Ovary (tissue), 3 donors: ENCODE measurements at regions not wholly inside any gene's neighbourhood (a gene's known extent, or its start where the extent isn't known, plus 50 kb on each side); places are given as distances from the start of the nearest gene placed in this dataset.

Source experiments
- CTCF ChIP-seq, 3 donors: fragments of 450-650 bp in 2 of 3; fragments of 200-600 bp in 1 of 3; IDR thresholded peaks; one replicate each; pipeline versions ENCODE4 v1.5.1 to v1.8.0; 2016 to 2022; ENCODE audit warnings: antibody characterized with exemption in 3 of 3, mild to moderate bottlenecking in 1 of 3
- EP300 ChIP-seq: sonication (generic); formaldehyde crosslinking; IDR thresholded peaks from one replicate; pipeline ENCODE4 v1.6.1; 2017; ENCODE audit warnings: antibody characterized with exemption
- donor health status: DM: no; HTN: no; CAD: no.

DNA sequence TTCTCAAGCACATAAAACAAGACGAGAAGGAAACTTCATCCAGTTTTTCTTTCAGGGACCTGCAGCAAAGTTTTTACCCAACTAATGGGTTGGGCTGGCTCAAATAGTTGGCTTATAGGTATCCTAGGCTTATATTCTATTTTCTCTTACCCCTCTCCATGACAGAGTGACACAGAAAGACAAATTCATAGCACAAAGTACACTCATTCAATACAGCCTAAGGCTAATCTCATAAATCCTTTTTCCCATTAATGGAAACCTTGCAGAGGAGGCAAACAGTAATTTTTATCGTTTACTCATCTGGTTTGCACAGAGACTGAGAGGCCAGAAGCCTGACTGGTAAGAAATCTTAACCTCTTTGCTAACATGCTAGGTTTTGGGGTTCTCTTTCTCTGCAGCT, 1589.9 kb downstream of the SLITRK1 start:
- no peak for TF ChIP-seq CTCF (IDR thresholded peaks at IDR 0.05)
- TF ChIP-seq EP300 = no peak
